Suprapubic skin (tissue), 4 donors: ENCODE measurements at regions not wholly inside any gene's neighbourhood (a gene's known extent, or its start where the extent isn't known, plus 50 kb on each side); places are given as distances from the start of the nearest gene placed in this dataset.

Experiments used
- EP300 ChIP-seq: sonication (generic); formaldehyde crosslinking; IDR thresholded peaks from one replicate; pipeline ENCODE4 v1.6.1; 2017; ENCODE audit warnings: antibody characterized with exemption
- POLR2A ChIP-seq, 2 donors: fragments of 450-650 bp; IDR thresholded peaks; one replicate each; pipeline ENCODE4 v1.6.1; 2017; ENCODE audit warnings: antibody characterized with exemption in 2 of 2, mild to moderate bottlenecking in 2 of 2, moderate library complexity in 2 of 2
- POLR2AphosphoS5 ChIP-seq, 3 donors: sonication (generic); formaldehyde crosslinking; IDR thresholded peaks; one replicate each; pipeline ENCODE4 v1.6.1; 2017; ENCODE audit warnings: antibody characterized with exemption in 3 of 3
- TF ChIP-seq, protein P1 (sequence below), 2 donors: fragments of 200-600 bp in 1 of 2; fragments of 450-650 bp in 1 of 2; sonication (generic) in 1 of 2; IDR thresholded peaks; one replicate each; pipeline ENCODE4 v1.5.1; 2016 to 2019; ENCODE audit warnings: antibody characterized with exemption in 2 of 2, mild to moderate bottlenecking in 1 of 2, moderate library complexity in 1 of 2

DNA sequence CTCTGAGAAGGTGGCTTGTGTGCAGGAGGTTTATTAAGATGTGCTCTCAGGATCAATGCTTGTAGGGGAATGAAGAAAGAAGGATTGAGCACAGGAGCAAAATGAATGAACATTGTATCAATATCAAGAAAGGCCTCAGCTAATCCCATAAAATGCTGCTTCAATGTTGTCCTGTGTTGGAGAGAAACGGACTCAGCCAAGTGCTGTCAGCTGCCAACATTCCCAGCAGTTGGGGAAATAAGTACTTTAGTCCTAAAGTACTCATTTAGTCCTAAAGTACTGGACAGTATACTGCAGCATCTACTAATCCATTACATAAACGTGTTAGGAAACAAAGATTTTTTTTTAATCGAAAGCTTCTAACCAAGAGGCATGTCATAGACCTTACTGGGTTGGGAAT, 255.9 kb downstream of the SEC23A start:
- TF ChIP-seq POLR2A (IDR thresholded peaks at IDR 0.05) (no peak), EP300 (no peak), POLR2AphosphoS5 (IDR thresholded peaks at IDR 0.05) (no peak)
- TF ChIP-seq, protein P1, sequence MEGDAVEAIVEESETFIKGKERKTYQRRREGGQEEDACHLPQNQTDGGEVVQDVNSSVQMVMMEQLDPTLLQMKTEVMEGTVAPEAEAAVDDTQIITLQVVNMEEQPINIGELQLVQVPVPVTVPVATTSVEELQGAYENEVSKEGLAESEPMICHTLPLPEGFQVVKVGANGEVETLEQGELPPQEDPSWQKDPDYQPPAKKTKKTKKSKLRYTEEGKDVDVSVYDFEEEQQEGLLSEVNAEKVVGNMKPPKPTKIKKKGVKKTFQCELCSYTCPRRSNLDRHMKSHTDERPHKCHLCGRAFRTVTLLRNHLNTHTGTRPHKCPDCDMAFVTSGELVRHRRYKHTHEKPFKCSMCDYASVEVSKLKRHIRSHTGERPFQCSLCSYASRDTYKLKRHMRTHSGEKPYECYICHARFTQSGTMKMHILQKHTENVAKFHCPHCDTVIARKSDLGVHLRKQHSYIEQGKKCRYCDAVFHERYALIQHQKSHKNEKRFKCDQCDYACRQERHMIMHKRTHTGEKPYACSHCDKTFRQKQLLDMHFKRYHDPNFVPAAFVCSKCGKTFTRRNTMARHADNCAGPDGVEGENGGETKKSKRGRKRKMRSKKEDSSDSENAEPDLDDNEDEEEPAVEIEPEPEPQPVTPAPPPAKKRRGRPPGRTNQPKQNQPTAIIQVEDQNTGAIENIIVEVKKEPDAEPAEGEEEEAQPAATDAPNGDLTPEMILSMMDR (IDR thresholded peaks at IDR 0.05) = no peak
